Skeletal muscle satellite cell (primary cell): ENCODE measurements at regions not wholly inside any gene's neighbourhood (a gene's known extent, or its start where the extent isn't known, plus 50 kb on each side); places are given as distances from the start of the nearest gene placed in this dataset.

ENCODE experiments used
- H3K27me3 ChIP-seq: 2 replicates; pipeline ENCODE4 v1.7.0; 2013; ENCODE audit warnings: low read length; ENCODE audit not compliant: control insufficient read depth, insufficient read depth
- H3K36me3 ChIP-seq: 2 replicates; pipeline ENCODE4 v1.7.0; 2013; ENCODE audit warnings: mild to moderate bottlenecking, control low read depth, low read length; ENCODE audit not compliant: insufficient read depth
- H3K4me1 ChIP-seq: 2 replicates; pipeline ENCODE4 v1.7.0; 2013; ENCODE audit warnings: low read length; ENCODE audit not compliant: control insufficient read depth, insufficient read depth
- H3K4me2 ChIP-seq: 2 replicates; pipeline ENCODE4 v1.7.0; 2013; ENCODE audit warnings: mild to moderate bottlenecking, low read length
- H3K4me3 ChIP-seq: 2 replicates; pipeline ENCODE4 v1.7.0; 2013; ENCODE audit warnings: low read length
- H3K9ac ChIP-seq: 2 replicates; pipeline ENCODE4 v1.7.0; 2013; ENCODE audit warnings: mild to moderate bottlenecking, low read depth, low read length, moderate library complexity
- H3K9me3 ChIP-seq: replicated peaks from 2 replicates; pipeline ENCODE4 v1.7.0; 2013; ENCODE audit warnings: mild to moderate bottlenecking, control low read depth, low read length

DNA sequence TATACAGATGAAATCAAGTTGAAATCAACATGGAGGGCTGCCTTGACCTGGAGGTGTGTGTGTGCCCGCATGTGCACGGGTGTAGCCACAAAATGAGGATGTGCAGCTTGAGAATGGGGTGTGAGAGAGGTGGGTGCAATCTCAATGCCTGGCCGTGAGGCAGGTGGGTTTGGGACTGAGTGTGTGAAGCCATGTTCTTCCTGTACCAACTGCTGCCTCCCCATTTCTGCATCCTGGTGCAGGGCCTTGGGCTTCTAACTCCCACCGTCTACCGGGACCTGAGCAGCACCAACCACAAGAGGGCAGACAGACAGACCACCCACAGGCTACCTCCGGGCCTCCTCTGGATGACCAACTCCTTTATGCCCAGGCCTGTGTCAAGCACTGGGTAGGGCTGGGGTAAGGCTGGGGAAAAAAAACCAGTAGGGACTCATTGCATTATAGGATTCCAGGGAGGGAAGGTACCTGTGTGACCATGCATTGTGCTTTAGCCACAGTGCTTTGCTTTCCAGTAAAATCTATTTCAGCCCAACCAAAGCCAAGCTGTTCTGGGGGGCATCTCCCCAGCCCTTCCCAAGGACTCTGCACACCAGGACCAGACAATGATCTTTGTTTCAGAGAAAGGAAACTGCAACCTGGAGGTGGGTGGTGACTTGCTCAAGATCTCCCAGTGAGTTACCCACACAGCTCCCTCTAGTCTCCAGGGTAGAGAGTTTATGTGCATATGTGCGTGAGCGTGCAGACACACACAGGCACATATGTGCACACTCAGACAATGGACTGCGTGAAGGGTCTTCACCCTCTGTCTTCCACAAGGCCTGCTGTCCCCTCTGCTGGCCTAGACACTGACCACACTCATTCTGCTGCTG is 162.2 kb upstream of the TLE3 start:
- H3K9me3 ChIP-seq = no peaks in the 10 kb centered on the region
- no peak overlapping the region for H3K9ac ChIP-seq
- H3K27me3 ChIP-seq = peaks cover 16% of the 10 kb centered on the region
- H3K4me1 ChIP-seq = peaks cover 19% of the 10 kb centered on the region
- H3K4me3 ChIP-seq = no peak overlapping the region
- H3K36me3 ChIP-seq = no peaks in the 10 kb centered on the region
- no peak overlapping the region for H3K4me2 ChIP-seq

DNA sequence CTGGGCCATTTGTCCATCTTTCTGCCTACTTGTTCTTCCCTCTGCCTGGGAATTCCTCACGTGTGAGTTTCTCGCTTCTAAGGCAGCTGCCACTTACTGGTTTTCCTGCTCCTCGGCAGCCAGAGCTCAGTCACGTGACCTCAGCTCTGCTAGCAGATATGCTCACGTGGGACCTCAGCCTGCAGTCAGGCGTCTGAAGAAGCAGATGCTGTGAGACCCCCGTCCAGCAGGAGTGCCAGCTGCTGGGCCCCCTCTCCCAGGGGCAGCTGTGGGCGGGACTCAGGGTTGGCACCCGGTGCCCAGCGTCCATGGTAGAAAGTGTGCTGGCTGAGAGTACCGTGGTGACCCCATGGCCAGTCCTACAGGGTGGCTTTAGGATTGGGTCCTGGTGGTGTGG is 161.3 kb upstream of the TLE3 start:
- H3K27me3 ChIP-seq = peaks cover 16% of the 10 kb centered on the region
- H3K4me1 ChIP-seq = peaks cover 17% of the 10 kb centered on the region
- no peak overlapping the region for H3K4me3 ChIP-seq
- H3K9me3 ChIP-seq = no peaks in the 10 kb centered on the region
- no peak overlapping the region for H3K9ac ChIP-seq
- H3K36me3 ChIP-seq = no peaks in the 10 kb centered on the region
- peak overlapping the region; percentile 48 for H3K4me2 ChIP-seq

DNA sequence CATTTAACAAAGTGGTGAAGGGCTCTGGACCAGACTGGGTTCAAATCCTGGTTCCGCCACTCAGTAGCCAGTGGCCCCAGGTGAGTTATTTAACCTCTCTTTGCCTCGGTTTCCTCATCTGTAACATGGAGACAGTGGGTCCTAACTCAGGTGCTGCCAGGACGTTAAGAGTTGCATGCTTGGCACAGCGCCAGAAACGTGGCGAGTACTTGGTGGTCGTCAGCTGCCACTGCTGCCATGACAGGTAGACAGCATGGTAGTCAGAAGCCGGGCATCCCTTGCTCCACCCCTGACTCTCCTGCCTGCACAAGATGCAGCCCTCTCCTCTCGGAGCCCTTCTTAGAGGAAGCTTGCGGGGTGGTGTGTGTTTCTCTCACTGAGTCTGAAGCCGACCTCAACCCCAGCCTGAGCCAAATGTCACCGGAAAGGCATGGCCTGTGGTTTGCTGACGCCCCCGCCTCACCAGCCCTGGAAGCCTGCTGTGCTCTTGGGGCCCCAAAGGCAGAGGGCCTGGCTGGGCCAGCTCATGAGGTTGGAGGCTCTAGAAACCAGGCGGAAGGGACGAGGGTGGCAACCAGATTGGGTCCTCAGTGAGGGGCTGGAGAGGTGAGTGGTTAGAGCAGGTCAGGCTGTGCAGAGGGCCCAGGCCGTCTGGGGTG is 160.8 kb upstream of the TLE3 start:
- H3K9me3 ChIP-seq = no peaks in the 10 kb centered on the region
- no peaks in the 10 kb centered on the region for H3K36me3 ChIP-seq
- H3K4me2 ChIP-seq = peak overlapping the region; percentile 48
- H3K9ac ChIP-seq = no peak overlapping the region
- H3K4me1 ChIP-seq = peaks cover 15% of the 10 kb centered on the region
- H3K27me3 ChIP-seq = peaks cover 22% of the 10 kb centered on the region
- H3K4me3 ChIP-seq = no peak overlapping the region

DNA sequence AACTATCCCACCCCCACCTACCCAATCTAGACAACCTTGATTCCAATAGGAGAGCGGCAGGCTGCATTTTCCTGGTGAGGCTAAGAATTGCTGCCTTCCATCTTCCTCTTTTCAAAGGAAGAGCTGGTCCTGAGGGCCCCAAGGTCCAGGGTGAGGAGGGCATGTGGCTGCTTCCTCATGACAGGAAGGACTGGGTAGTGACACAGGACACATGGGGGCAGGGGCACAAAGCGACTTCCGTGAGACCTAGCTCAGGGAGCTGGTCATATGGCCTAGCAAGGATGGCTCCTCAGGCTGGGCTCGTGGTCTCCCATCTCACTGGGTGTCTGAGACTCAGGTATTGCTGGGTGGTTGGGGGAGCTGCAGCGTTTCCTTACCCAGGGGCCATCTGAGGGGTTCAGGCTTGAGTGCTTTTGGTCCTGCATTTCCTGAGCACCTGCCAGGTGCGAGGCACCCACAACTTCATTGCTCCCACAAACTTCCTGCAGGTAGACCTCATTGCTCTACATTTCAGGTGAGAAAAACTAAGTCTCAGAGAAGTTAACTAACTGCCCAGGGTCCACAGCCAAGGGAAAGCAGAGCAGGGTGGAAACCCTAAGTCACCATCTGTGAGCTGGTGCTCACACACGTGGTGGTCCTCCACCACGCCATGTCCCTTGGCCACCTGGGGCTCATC is 160.0 kb upstream of the TLE3 start:
- H3K36me3 ChIP-seq = no peaks in the 10 kb centered on the region
- H3K27me3 ChIP-seq = peaks cover 30% of the 10 kb centered on the region
- no peaks in the 10 kb centered on the region for H3K9me3 ChIP-seq
- no peak overlapping the region for H3K9ac ChIP-seq
- no peak overlapping the region for H3K4me3 ChIP-seq
- peaks cover 15% of the 10 kb centered on the region for H3K4me1 ChIP-seq
- no peak overlapping the region for H3K4me2 ChIP-seq

DNA sequence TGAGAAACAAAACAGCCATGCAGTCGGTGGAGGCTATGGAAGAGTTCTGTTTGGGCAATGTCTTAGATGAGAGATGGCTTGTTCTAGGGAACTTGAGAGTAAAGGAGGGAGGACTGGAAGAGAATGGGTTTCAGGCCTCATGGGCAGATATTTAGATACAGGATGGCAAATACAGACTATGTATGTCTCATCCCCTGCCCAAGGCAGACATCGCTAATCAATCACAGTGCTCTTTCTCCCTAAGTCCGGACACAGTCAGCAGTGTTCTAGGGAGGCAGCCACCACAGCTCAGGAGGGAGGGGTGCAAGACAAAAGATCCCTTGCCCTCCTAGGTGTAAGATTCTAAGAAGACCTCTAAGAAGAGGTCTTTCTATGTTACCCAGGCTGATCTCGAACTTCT is 159.3 kb upstream of the TLE3 start:
- Histone ChIP-seq H3K9ac (no peak overlapping the region), H3K27me3 (peaks cover 36% of the 10 kb centered on the region), H3K4me2 (no peak overlapping the region), H3K36me3 (no peaks in the 10 kb centered on the region), H3K4me3 (no peak overlapping the region), H3K9me3 (no peaks in the 10 kb centered on the region), H3K4me1 (peaks cover 15% of the 10 kb centered on the region)

DNA sequence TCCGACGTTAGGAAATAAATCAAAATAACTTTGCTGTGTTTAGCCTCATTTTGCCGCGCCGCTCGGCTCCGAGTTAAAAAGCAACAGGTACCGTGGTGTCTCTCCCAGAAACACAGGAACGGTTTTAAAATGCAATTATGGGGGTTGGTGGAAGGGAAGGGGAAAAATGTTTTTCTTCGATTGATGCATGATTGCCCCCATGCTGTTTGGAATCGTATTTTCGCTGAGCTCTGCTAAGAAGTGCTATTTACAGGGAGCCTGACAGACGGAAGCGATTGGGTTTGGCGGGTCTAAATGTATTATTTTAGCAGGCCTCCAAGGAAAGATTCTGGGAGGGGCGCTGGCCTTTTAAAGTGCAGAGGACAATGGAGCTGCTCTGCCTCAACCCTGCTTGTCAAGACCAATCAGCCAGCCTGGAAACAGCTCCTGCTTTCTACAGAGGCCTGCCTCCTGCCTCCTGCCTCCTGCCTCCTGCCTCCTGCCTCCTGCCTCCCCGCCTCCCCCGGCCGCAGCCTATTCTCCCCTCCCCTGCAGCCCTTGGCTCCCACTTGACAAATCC is 156.7 kb upstream of the TLE3 start:
- H3K36me3 ChIP-seq = no peaks in the 10 kb centered on the region
- peaks cover 55% of the 10 kb centered on the region for H3K27me3 ChIP-seq
- no peak overlapping the region for H3K4me2 ChIP-seq
- peaks cover 12% of the 10 kb centered on the region for H3K4me1 ChIP-seq
- H3K4me3 ChIP-seq = no peak overlapping the region
- no peak overlapping the region for H3K9ac ChIP-seq
- no peaks in the 10 kb centered on the region for H3K9me3 ChIP-seq

DNA sequence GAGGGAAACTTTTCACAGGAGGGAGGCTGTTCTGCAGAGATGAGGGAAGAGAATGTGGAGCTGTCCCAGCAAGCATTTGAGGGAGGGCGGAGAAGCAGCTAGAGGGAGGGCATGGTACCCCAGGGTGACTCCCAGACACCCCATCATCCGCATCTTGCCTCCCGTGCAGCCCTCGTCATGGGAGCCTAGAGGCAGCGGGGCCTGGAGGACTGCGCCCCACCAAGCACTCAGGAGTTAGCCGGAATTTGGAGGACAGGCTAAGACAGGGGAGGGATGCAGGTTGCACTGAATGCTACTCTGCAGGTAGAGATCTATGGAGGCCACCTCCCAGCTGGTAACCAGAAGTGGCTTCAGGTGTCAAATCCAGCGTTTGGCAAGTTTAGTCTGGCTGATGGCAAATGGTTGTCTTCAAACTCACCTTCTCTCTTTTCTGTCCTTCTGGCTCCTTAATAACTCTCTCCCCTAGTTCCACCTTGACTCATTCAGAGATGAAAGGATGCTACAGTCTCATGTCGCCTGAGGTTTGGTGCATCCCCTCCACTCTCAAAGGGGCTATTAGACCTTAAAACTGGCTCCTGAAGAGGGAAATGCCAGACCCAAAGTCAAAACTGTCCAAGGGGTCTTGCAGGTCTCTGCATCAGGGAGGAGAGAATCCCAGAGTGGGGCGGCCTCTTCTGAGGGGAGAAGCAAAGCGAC is 155.9 kb upstream of the TLE3 start:
- no peak overlapping the region for H3K4me3 ChIP-seq
- H3K4me2 ChIP-seq = no peak overlapping the region
- H3K36me3 ChIP-seq = no peaks in the 10 kb centered on the region
- peaks cover 4% of the 10 kb centered on the region for H3K4me1 ChIP-seq
- no peak overlapping the region for H3K9ac ChIP-seq
- no peaks in the 10 kb centered on the region for H3K9me3 ChIP-seq
- H3K27me3 ChIP-seq = peaks cover 55% of the 10 kb centered on the region

DNA sequence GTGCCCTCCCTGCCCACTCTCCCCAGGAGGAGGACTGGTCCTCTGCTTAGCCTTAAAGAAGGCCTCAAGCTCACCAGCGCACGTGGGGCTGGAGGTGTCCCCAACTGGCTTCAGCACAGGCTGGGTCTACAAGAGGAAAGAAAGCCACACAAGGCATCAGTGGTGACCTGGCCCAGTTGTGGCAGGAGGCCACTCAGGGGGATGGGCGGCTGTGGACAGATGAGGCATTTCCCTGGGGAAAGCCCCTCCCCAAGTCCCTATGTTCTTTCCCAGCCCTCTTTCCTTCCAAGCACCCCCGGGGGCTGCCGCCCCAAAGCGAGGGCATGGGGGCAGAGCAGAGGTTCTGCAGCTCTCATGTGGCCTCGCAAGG is 155.2 kb upstream of the TLE3 start:
- H3K27me3 ChIP-seq = peaks cover 53% of the 10 kb centered on the region
- H3K9me3 ChIP-seq = no peaks in the 10 kb centered on the region
- H3K36me3 ChIP-seq = no peaks in the 10 kb centered on the region
- no peak overlapping the region for H3K4me2 ChIP-seq
- H3K4me1 ChIP-seq = no peaks in the 10 kb centered on the region
- H3K9ac ChIP-seq = no peak overlapping the region
- no peak overlapping the region for H3K4me3 ChIP-seq

DNA sequence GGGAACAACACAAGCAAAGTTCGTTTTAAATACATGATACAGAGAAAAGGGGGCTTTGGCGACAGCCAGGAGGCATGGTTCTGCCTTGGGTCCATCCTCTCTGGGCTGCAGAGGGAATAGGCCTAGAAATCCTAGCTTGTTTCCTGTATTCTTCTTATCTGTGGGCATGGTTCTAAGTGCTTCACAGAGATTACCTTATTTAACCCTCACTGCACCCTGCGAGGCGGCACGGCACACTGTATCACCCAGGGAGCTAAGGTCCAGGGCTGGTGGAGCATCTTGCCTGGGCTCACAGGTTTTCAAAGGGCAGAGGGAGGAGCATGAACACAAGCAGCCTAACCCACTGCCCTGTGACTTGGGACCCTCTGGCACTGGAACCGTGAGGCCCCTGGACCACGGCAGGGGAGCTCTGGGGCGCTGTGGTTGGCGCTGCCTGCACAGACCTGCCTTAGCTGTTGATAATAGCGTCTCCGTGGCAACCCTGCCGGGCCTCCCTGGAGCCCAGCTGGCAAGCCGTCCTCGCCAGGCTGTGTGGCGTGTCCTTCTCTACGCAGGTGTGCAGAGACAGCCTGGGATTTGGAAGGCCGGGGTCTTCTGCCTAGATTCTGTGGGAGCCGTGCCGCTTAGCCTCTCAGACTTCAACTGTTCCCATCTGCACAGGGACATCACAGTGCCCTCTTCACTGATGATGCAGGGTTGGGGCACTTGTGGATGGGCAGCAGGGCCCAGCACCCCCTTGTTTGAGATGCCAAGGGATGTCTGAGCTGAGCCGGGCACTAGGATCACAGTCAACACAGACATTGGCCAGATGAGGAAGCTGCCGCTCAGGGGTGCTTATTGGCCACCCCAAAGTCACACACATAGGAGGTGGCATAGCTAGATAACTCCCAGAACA is 154.6 kb upstream of the TLE3 start:
- H3K4me1 ChIP-seq = no peaks in the 10 kb centered on the region
- peaks cover 52% of the 10 kb centered on the region for H3K27me3 ChIP-seq
- no peak overlapping the region for H3K9ac ChIP-seq
- no peak overlapping the region for H3K4me3 ChIP-seq
- no peaks in the 10 kb centered on the region for H3K9me3 ChIP-seq
- no peaks in the 10 kb centered on the region for H3K36me3 ChIP-seq
- no peak overlapping the region for H3K4me2 ChIP-seq

DNA sequence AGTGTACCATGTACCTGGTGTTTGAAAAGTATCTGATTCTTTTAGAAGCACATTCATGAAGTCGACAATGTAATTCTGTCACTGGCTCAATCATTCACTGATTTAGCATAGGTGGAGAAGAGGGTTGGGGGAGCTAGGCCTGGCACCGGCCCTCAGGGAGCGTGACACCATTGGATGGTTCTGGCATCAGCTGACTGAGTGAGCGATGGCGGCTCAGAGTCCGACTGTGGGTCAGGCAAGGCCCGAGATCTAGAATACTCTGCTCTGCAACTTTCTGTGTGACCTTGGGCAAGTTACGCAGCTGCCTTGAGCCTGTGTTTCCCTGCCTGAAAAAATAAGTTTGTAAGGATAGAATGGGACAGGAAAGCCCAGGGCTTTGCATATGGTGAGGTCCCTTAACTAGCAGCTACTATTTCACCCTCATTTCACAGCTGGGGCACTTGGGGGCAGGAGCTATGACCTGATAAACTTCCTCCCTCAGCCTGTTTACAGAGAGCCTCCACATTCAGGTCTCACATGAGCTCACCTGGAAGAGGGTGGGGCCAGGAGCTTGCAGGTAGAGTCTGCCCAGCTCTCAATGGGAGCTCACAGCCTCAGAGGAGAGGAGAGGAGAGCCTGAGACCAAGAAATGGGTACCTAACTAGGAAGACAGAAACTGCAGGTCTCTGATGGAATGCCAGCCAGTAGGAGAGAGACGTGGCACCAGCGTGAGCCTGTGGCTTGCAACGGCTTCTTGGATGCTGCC is 153.7 kb upstream of the TLE3 start:
- H3K9ac ChIP-seq = no peak overlapping the region
- H3K27me3 ChIP-seq = peaks cover 43% of the 10 kb centered on the region
- peaks cover 2% of the 10 kb centered on the region for H3K4me1 ChIP-seq
- no peaks in the 10 kb centered on the region for H3K36me3 ChIP-seq
- no peak overlapping the region for H3K4me3 ChIP-seq
- H3K4me2 ChIP-seq = no peak overlapping the region
- H3K9me3 ChIP-seq = no peaks in the 10 kb centered on the region
